HG03432 (cell line): ENCODE measurements at regions not wholly inside any gene's neighbourhood (a gene's known extent, or its start where the extent isn't known, plus 50 kb on each side); places are given as distances from the start of the nearest gene placed in this dataset.

Source experiments
- ATAC-seq: cut with Tn5 transposase; IDR thresholded peaks from one replicate; pipeline ENCODE4 v1.9.1; 2021; ENCODE audit warnings: mild to moderate bottlenecking, moderate library complexity; ENCODE audit not compliant: unreplicated experiment

GRCh38 chr12:89257340-89257739 lies 95.0 kb downstream of the DUSP6 start:
- ATAC-seq, result no peak

- ATAC-seq, result no peak
Measured at GRCh38 chr12:89256060-89256459, 96.2 kb downstream of the DUSP6 start.

- ATAC-seq, result no peak
Measured at GRCh38 chr12:89253488-89253887, 98.8 kb downstream of the DUSP6 start.

GRCh38 chr12:89252284-89252683 lies 100.0 kb downstream of the DUSP6 start:
- no peak for ATAC-seq

GRCh38 chr12:89251342-89252271 lies 100.7 kb downstream of the DUSP6 start:
- ATAC-seq, result no peak

GRCh38 chr12:89250636-89251035 lies 101.7 kb downstream of the DUSP6 start:
- no peak for ATAC-seq

- no peak for ATAC-seq
Measured at GRCh38 chr12:89250213-89250612, 102.1 kb downstream of the DUSP6 start.

- no peak for ATAC-seq
Measured at GRCh38 chr12:89247967-89248366, 104.3 kb downstream of the DUSP6 start.

GRCh38 chr12:89247541-89247942 lies 104.8 kb downstream of the DUSP6 start:
- ATAC-seq, result no peak

GRCh38 chr12:89245090-89245489 lies 107.2 kb downstream of the DUSP6 start:
- ATAC-seq, result no peak

GRCh38 chr12:89244536-89244935 lies 107.8 kb downstream of the DUSP6 start:
- peak; percentile 64 for ATAC-seq

GRCh38 chr12:89243771-89244170 lies 108.5 kb downstream of the DUSP6 start:
- ATAC-seq, result no peak

- ATAC-seq, result no peak
Measured at GRCh38 chr12:89239534-89239933, 112.8 kb downstream of the DUSP6 start.

- ATAC-seq, result no peak
Measured at GRCh38 chr12:89238593-89238992, 113.7 kb downstream of the DUSP6 start.

GRCh38 chr12:89237763-89238162 lies 114.5 kb downstream of the DUSP6 start:
- ATAC-seq, result no peak

- no peak for ATAC-seq
Measured at GRCh38 chr12:89236748-89237383, 115.4 kb downstream of the DUSP6 start.

GRCh38 chr12:89236237-89236636 lies 116.1 kb downstream of the DUSP6 start:
- ATAC-seq, result no peak

GRCh38 chr12:89235189-89235993 lies 116.9 kb downstream of the DUSP6 start:
- ATAC-seq, result no peak

- ATAC-seq, result no peak
Measured at GRCh38 chr12:89234324-89235114, 117.8 kb downstream of the DUSP6 start.

- no peak for ATAC-seq
Measured at GRCh38 chr12:89231686-89232085, 120.6 kb downstream of the DUSP6 start.
